NCI-H345 treated with DMSO at 0.1 percent for 48 hours (cell line): ENCODE measurements at regions not wholly inside any gene's neighbourhood (a gene's known extent, or its start where the extent isn't known, plus 50 kb on each side); places are given as distances from the start of the nearest gene placed in this dataset.

Experiments
- DNase-seq: peaks from one replicate; lab custom pipeline; 2025; ENCODE audit not compliant: unreplicated experiment; lab: John Stamatoyannopoulos, UW

DNA sequence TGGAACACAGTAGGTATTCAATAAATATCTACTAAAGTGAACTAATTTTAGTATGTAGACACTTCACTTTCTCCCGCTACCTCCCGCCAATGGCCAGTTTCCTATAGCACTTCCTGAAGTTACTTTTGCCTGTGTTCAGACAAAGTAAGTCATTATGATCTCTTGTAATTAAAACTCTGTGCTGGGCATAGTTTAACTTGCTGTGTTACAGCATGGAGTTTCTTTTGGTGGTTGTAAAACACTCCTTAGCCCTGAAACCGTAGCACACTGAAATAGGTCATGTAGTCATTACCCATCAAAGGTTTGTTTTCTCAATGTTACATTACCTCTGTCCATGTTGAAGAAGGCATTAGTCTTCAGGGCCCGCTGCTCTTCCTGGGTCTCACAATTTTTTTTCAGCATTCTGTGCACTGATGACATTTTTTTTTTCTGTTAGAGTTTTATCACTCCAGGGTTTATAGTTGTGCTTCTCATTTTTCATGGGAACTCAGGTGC lies 54.0 kb upstream of the CENPW start:
- no peak for DNase-seq
